ENCODE measurements at regions not wholly inside any gene's neighbourhood (a gene's known extent, or its start where the extent isn't known, plus 50 kb on each side); places are given as distances from the start of the nearest gene placed in this dataset. TPM values are rescaled to one million over a fixed set of nuclear protein-coding genes. Genes with fewer than 3 reads are reported as not detected.

GRCh38 chr5:100974082-100974481 lies 71.0 kb upstream of the ST8SIA4 start:
- ATAC-seq (ENCODE audit: low FRiP score) (no peak), DNase-seq (ENCODE audit: low spot score) (no peak)
- no peak for TF ChIP-seq CTCF (IDR thresholded peaks at IDR 0.05)

- no peak for DNase-seq (ENCODE audit: low spot score)
- no peak for TF ChIP-seq CTCF (IDR thresholded peaks at IDR 0.05)
- no peak for ATAC-seq (ENCODE audit: low FRiP score)
Measured at GRCh38 chr5:100970646-100971255, 67.7 kb upstream of the ST8SIA4 start.

GRCh38 chr5:100965291-100965690 lies 62.2 kb upstream of the ST8SIA4 start:
- DNase-seq (ENCODE audit: low spot score) (no peak), ATAC-seq (ENCODE audit: low FRiP score) (no peak)
- TF ChIP-seq CTCF (IDR thresholded peaks at IDR 0.05): no peak

Small RNA genes in the stretch of these regions (small RNA-seq; reads per million reads assigned to genes)
- gene RN7SL802P: not detected
- not detected for gene RNA5SP188
